ENCODE measurements at regions not wholly inside any gene's neighbourhood (a gene's known extent, or its start where the extent isn't known, plus 50 kb on each side); places are given as distances from the start of the nearest gene placed in this dataset.

DNA sequence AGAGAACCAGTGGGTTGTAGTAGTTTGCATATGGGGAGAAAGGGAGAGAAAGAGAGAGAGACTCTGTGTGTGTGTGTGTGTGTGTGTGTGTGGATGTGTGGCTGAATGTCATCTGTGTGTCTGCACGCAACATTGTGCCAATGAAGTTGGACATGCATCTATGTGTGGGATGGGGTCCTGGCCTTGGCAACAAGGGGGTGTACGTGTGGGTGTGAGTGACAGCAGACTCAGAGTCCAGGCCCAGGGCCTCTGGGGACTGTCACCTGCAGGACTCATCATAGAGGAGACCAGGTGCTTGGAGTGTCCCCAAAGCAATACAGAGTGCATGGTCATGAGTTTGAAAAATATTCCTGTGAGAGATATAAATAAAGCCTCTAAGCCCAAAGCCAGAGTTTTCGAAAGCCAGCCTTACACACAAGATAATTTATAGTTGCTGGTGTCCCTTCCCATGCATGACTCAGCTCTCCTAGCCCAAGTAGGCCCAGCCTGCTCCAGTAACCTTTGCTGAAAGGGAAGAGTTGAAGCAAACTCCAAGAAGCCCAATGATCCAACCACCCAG is 59.9 kb downstream of the TNP1 start:
- no peak overlapping the region for H3K27ac ChIP-seq
- TF ChIP-seq ZFX (IDR thresholded peaks at IDR 0.05; ENCODE audit: borderline replicate concordance): no peak
- TF ChIP-seq, protein P1, sequence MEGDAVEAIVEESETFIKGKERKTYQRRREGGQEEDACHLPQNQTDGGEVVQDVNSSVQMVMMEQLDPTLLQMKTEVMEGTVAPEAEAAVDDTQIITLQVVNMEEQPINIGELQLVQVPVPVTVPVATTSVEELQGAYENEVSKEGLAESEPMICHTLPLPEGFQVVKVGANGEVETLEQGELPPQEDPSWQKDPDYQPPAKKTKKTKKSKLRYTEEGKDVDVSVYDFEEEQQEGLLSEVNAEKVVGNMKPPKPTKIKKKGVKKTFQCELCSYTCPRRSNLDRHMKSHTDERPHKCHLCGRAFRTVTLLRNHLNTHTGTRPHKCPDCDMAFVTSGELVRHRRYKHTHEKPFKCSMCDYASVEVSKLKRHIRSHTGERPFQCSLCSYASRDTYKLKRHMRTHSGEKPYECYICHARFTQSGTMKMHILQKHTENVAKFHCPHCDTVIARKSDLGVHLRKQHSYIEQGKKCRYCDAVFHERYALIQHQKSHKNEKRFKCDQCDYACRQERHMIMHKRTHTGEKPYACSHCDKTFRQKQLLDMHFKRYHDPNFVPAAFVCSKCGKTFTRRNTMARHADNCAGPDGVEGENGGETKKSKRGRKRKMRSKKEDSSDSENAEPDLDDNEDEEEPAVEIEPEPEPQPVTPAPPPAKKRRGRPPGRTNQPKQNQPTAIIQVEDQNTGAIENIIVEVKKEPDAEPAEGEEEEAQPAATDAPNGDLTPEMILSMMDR (IDR thresholded peaks at IDR 0.05): no peak

DNA sequence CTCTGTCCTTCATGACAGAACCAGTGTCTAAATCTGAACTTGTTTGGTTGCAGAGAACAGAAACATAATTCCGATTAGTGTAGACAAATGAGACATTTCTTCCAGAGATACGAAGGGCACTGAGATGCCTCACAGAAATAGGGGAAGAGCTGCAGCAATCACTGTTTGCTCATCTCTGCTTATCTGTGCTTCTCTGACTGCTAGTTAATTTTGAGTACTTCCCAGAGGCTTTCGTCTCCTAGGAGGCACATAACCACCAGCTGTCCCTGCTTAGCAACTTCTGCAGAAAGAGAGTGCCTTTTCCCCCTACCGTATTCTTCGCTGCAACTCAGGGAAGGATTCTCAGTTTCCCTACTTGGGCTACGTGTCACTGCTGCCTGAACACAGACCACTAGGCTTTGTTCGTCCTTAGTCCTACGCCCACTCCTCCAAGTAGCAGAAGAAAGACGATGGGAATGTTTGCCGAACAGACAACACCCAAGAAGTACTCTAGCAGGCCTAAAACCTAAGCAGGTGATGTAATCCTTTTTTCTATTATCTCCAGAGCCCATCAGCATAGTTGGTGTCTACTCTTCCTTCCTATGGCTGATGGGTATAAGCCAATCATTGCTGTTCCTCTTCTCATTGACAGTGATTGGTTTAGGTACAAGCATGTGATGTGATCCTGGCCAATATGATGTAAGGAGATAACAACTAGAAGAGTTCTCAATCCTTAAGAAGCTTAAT is 63.6 kb downstream of the TNP1 start:
- no peak overlapping the region for H3K27ac ChIP-seq
- TF ChIP-seq ZFX (IDR thresholded peaks at IDR 0.05; ENCODE audit: borderline replicate concordance): no peak
- TF ChIP-seq, protein P1 (IDR thresholded peaks at IDR 0.05): no peak

DNA sequence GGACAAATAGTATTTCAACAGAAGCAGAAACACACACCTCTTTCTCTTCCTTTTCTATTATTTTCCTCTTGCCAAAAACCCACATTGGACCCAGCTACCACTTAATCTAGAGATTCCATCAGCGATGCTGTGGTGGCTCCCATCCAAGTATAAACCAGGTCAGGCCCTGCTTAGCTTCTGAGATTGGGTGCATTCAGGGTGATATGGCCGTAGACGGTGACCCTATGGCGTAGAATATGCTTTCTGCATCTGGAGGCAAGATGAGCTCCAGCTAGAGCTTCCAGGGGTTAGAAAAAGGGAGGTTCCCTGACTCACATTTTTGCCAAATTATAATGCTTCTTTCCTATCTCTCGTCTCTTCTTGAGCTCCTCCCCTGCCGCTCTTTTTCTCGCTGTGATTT is 66.5 kb downstream of the TNP1 start:
- H3K27ac ChIP-seq: no peak overlapping the region
- TF ChIP-seq, protein P1 (IDR thresholded peaks at IDR 0.05): no peak
- no peak for TF ChIP-seq ZFX (IDR thresholded peaks at IDR 0.05; ENCODE audit: borderline replicate concordance)

- H3K27ac ChIP-seq: no peak overlapping the region
- TF ChIP-seq ZFX (IDR thresholded peaks at IDR 0.05; ENCODE audit: borderline replicate concordance): no peak
- TF ChIP-seq, protein P1 (IDR thresholded peaks at IDR 0.05): no peak
Measured at GRCh38 chr2:216792222-216793021, 67.4 kb downstream of the TNP1 start.

DNA sequence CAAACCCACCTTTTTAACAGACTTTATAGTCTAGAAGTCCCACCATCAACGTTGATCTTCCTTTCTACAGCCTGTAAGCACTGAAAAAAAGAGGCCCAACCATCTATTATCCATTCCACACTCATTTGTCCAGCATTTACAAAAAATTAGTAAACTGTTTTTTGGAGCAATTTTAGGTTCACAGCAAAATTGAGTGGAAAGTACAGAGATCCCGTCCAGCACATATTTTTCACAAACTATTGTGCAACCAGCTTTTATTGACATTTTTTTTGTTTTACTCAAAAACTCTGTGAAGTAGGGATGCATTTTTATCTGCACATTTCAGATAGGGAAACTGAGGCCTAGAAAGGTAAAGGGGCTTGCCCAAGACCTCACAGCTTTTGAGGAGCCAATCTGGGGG is 68.6 kb downstream of the TNP1 start:
- TF ChIP-seq ZFX (IDR thresholded peaks at IDR 0.05; ENCODE audit: borderline replicate concordance): no peak
- TF ChIP-seq, protein P1 (IDR thresholded peaks at IDR 0.05): no peak
- H3K27ac ChIP-seq: no peak overlapping the region

DNA sequence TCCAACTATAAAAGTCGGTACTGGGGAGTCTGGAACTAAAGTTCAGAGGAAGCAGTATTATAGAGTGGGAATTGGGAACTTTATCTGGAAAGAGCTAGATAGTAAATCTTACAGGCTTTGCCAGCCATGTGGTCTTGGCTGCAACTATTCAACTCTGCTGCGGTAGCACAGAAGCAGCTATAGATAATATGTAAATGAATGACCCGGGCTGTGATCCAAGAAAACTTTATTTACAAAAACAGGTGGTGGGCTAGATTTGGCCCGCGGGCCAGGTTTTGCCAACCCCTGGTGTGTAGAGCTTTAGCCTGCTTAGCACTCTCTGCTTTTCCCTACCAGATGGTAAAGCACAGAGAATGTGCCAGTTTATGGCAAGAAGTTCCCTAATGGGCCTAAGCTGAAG is 70.8 kb downstream of the TNP1 start:
- H3K27ac ChIP-seq: no peak overlapping the region
- no peak for TF ChIP-seq ZFX (IDR thresholded peaks at IDR 0.05; ENCODE audit: borderline replicate concordance)
- TF ChIP-seq, protein P1 (IDR thresholded peaks at IDR 0.05): no peak

All from 22Rv1 (cell line).